ENCODE measurements at regions not wholly inside any gene's neighbourhood (a gene's known extent, or its start where the extent isn't known, plus 50 kb on each side); places are given as distances from the start of the nearest gene placed in this dataset.

- TF ChIP-seq PREB (CRISPR knock-in tag; IDR thresholded peaks at IDR 0.05; ENCODE audit: borderline replicate concordance) (no peak), TP53 (CRISPR knock-in tag; IDR thresholded peaks at IDR 0.05) (no peak), ATF3 (CRISPR knock-in tag; conservative IDR thresholded peaks at IDR 0.05) (no peak), ATF1 (CRISPR knock-in tag; IDR thresholded peaks at IDR 0.05) (no peak), ZNF317 (CRISPR knock-in tag; IDR thresholded peaks at IDR 0.05; ENCODE audit: borderline replicate concordance, low read depth) (no peak), ZNF232 (CRISPR knock-in tag; IDR thresholded peaks at IDR 0.05) (peak; percentile 76; the same call in 1 of the 2 replicates), ZNF532 (CRISPR knock-in tag; IDR thresholded peaks at IDR 0.05; ENCODE audit: borderline replicate concordance) (no peak), GTF2I (CRISPR knock-in tag; conservative IDR thresholded peaks at IDR 0.05) (no peak), E2F5 (CRISPR knock-in tag; IDR thresholded peaks at IDR 0.05) (peak; percentile 36), ZNF281 (CRISPR knock-in tag; IDR thresholded peaks at IDR 0.05) (0 out of 2 replicates have a peak, but pooled peaks have one; percentile 25), ELF4 (CRISPR knock-in tag; IDR thresholded peaks at IDR 0.05; ENCODE audit: low read depth) (0 out of 2 replicates have a peak, but pooled peaks have one; percentile 22), USF2 (CRISPR knock-in tag; IDR thresholded peaks at IDR 0.05) (no peak), ZNF138 (CRISPR knock-in tag; conservative IDR thresholded peaks at IDR 0.05) (0 out of 2 replicates have a peak, but pooled peaks have one; percentile 66), MYBL2 (CRISPR knock-in tag; IDR thresholded peaks at IDR 0.05) (0 out of 2 replicates have a peak, but pooled peaks have one; percentile 50), CTCF (IDR thresholded peaks at IDR 0.05) (no peak), SMAD4 (CRISPR knock-in tag; IDR thresholded peaks at IDR 0.05) (0 out of 2 replicates have a peak, but pooled peaks have one; percentile 31), RORB (CRISPR knock-in tag; IDR thresholded peaks at IDR 0.05) (no peak), SMAD3 (CRISPR knock-in tag; IDR thresholded peaks at IDR 0.05; ENCODE audit: borderline replicate concordance) (peak; percentile 88; the same call in 1 of the 2 replicates), AFF4 (CRISPR knock-in tag; IDR thresholded peaks at IDR 0.05; ENCODE audit: borderline replicate concordance) (no peak)
Observed at GRCh38 chr5:8457187-8458037, 588.5 kb downstream of the MTRR start (continued).
